ENCODE measurements at regions not wholly inside any gene's neighbourhood (a gene's known extent, or its start where the extent isn't known, plus 50 kb on each side); places are given as distances from the start of the nearest gene placed in this dataset.

DNA sequence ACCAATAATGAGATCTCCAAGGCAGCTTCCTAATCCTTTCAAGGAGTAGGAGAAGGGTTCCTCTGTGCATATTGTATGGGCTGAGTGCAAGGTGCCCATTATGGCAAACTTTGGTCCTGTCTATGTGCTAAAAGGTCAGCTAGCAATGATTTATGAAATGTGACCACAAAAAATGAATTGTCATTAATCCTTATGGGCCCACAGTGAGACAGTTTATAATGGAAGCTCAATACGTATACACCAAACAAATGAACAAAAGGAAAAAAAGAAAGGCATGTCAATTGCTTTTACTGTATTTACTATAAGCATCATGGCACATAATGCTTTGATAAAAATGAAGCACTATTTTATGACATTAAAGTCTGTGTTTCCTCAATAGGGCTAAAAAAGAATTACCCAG lies 54.5 kb downstream of the ELAPOR2 start:
- TF ChIP-seq, protein P1, sequence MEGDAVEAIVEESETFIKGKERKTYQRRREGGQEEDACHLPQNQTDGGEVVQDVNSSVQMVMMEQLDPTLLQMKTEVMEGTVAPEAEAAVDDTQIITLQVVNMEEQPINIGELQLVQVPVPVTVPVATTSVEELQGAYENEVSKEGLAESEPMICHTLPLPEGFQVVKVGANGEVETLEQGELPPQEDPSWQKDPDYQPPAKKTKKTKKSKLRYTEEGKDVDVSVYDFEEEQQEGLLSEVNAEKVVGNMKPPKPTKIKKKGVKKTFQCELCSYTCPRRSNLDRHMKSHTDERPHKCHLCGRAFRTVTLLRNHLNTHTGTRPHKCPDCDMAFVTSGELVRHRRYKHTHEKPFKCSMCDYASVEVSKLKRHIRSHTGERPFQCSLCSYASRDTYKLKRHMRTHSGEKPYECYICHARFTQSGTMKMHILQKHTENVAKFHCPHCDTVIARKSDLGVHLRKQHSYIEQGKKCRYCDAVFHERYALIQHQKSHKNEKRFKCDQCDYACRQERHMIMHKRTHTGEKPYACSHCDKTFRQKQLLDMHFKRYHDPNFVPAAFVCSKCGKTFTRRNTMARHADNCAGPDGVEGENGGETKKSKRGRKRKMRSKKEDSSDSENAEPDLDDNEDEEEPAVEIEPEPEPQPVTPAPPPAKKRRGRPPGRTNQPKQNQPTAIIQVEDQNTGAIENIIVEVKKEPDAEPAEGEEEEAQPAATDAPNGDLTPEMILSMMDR (IDR thresholded peaks at IDR 0.05) = no peak
- no peak for TF ChIP-seq POLR2A (IDR thresholded peaks at IDR 0.05)

Measured in heart left ventricle (tissue), 13 donors.